22Rv1 (cell line): ENCODE measurements at regions not wholly inside any gene's neighbourhood (a gene's known extent, or its start where the extent isn't known, plus 50 kb on each side); places are given as distances from the start of the nearest gene placed in this dataset.

ENCODE experiments used
- ZFX ChIP-seq: fragments of 450-650 bp; IDR thresholded peaks from 2 replicates; pipeline ENCODE4 v1.6.1; 2017; ENCODE audit warnings: antibody characterized with exemption, borderline replicate concordance
- TF ChIP-seq, protein P1 (sequence below): fragments of 450-650 bp; IDR thresholded peaks from 2 replicates; pipeline ENCODE4 v1.5.1; 2017; ENCODE audit warnings: mild to moderate bottlenecking

DNA sequence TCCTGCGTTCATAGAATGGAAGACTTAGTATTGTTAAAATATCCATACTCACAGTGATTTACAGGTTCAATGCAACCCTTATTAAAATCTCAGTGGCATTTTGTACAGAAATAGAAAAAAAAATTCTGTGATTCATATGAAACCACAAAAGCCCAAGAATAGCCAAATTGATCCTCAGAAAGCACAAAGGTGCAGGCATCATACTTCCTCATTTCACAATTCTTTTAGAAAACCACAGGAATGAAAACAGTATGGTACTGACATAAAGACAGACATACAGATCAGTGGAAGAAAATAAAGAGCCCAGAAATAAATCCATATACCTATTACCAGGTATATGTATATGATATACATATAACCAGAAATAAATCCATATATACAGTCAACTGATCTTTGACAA lies 86.8 kb upstream of the MEGF10 start:
- TF ChIP-seq, protein P1, sequence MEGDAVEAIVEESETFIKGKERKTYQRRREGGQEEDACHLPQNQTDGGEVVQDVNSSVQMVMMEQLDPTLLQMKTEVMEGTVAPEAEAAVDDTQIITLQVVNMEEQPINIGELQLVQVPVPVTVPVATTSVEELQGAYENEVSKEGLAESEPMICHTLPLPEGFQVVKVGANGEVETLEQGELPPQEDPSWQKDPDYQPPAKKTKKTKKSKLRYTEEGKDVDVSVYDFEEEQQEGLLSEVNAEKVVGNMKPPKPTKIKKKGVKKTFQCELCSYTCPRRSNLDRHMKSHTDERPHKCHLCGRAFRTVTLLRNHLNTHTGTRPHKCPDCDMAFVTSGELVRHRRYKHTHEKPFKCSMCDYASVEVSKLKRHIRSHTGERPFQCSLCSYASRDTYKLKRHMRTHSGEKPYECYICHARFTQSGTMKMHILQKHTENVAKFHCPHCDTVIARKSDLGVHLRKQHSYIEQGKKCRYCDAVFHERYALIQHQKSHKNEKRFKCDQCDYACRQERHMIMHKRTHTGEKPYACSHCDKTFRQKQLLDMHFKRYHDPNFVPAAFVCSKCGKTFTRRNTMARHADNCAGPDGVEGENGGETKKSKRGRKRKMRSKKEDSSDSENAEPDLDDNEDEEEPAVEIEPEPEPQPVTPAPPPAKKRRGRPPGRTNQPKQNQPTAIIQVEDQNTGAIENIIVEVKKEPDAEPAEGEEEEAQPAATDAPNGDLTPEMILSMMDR = no peak
- no peak for TF ChIP-seq ZFX
